HG03039 (cell line): ENCODE measurements at regions not wholly inside any gene's neighbourhood (a gene's known extent, or its start where the extent isn't known, plus 50 kb on each side); places are given as distances from the start of the nearest gene placed in this dataset.

Experiments
- ATAC-seq: cut with Tn5 transposase; IDR thresholded peaks from one replicate; pipeline ENCODE4 v1.9.1; 2021; ENCODE audit warnings: mild to moderate bottlenecking, moderate library complexity; ENCODE audit not compliant: unreplicated experiment

GRCh38 chr2:37541516-37541915, 129.9 kb downstream of the CDC42EP3 start:
- no peak for ATAC-seq

- no peak for ATAC-seq
These were observed 127.4 kb downstream of the CDC42EP3 start for GRCh38 chr2:37543999-37544557.

GRCh38 chr2:37544591-37545031, 126.8 kb downstream of the CDC42EP3 start:
- no peak for ATAC-seq

GRCh38 chr2:37549598-37549997, 121.8 kb downstream of the CDC42EP3 start:
- no peak for ATAC-seq

GRCh38 chr2:37550190-37550589, 121.3 kb downstream of the CDC42EP3 start:
- ATAC-seq: no peak

- ATAC-seq: no peak
These were observed 119.7 kb downstream of the CDC42EP3 start for GRCh38 chr2:37551783-37552182.

GRCh38 chr2:37552339-37552738, 119.1 kb downstream of the CDC42EP3 start:
- ATAC-seq: no peak

GRCh38 chr2:37553411-37554154, 117.9 kb downstream of the CDC42EP3 start:
- ATAC-seq: no peak

GRCh38 chr2:37554155-37554510, 117.3 kb downstream of the CDC42EP3 start:
- ATAC-seq: no peak

GRCh38 chr2:37554687-37555086, 116.8 kb downstream of the CDC42EP3 start:
- no peak for ATAC-seq

- no peak for ATAC-seq
These were observed 116.0 kb downstream of the CDC42EP3 start for GRCh38 chr2:37555457-37555856.

GRCh38 chr2:37556256-37556655, 115.2 kb downstream of the CDC42EP3 start:
- no peak for ATAC-seq

GRCh38 chr2:37558623-37559022, 112.8 kb downstream of the CDC42EP3 start:
- ATAC-seq: no peak

- no peak for ATAC-seq
These were observed 111.1 kb downstream of the CDC42EP3 start for GRCh38 chr2:37560241-37560848.

GRCh38 chr2:37560863-37561614, 110.4 kb downstream of the CDC42EP3 start:
- ATAC-seq: no peak

- ATAC-seq: peak; percentile 53
These were observed 109.5 kb downstream of the CDC42EP3 start for GRCh38 chr2:37561615-37562569.

GRCh38 chr2:37563375-37564015, 107.9 kb downstream of the CDC42EP3 start:
- ATAC-seq: no peak

- no peak for ATAC-seq
These were observed 107.1 kb downstream of the CDC42EP3 start for GRCh38 chr2:37564356-37564755.

GRCh38 chr2:37566517-37566981, 104.9 kb downstream of the CDC42EP3 start:
- no peak for ATAC-seq

- ATAC-seq: no peak
These were observed 102.9 kb downstream of the CDC42EP3 start for GRCh38 chr2:37568565-37568964.
